Bronchial epithelial cell (primary cell): ENCODE measurements at regions not wholly inside any gene's neighbourhood (a gene's known extent, or its start where the extent isn't known, plus 50 kb on each side); places are given as distances from the start of the nearest gene placed in this dataset.
A peak's percentile ranks its signal among the peaks of the same experiment; 100 is the strongest.

Experiments used
- DNase-seq: peaks from one replicate; pipeline ENCODE4 v3.0.0-alpha.2; 2010; ENCODE audit warnings: low read depth
- FAIRE-seq: peaks from 2 replicates; lab custom pipeline; 2011; peaks lifted over from hg19 to GRCh38; lab: Jason Lieb, UNC
- H3K27me3 ChIP-seq: 2 replicates; pipeline ENCODE4 v1.5.1; 2011; ENCODE audit warnings: low read length; ENCODE audit not compliant: control insufficient read depth, insufficient read depth
- H3K36me3 ChIP-seq: 2 replicates; pipeline ENCODE4 v1.5.1; 2011; ENCODE audit warnings: low read length; ENCODE audit not compliant: control insufficient read depth, insufficient read depth
- H3K4me3 ChIP-seq: 2 replicates; pipeline ENCODE4 v1.5.1; 2011; ENCODE audit warnings: mild to moderate bottlenecking, low read depth, low read length, control low read depth
- CTCF ChIP-seq: IDR thresholded peaks from 2 replicates; pipeline ENCODE4 v1.5.1; 2011; ENCODE audit warnings: mild to moderate bottlenecking, moderate library complexity, low read length, control low read depth, inconsistent platforms; ENCODE audit not compliant: insufficient read depth, severe bottlenecking

GRCh38 chr4:26004290-26004689 is 90.3 kb downstream of the SMIM20 start:
- FAIRE-seq (no peak), DNase-seq (no peak)
- Histone ChIP-seq H3K27me3 (no peaks in the 10 kb centered on the region), H3K36me3 (no peaks in the 10 kb centered on the region), H3K4me3 (no peak overlapping the region)
- no peak for TF ChIP-seq CTCF

GRCh38 chr4:26005764-26006163 is 91.7 kb downstream of the SMIM20 start:
- no peaks in the 10 kb centered on the region for H3K36me3 ChIP-seq
- FAIRE-seq (peak; percentile 13), DNase-seq (no peak)
- H3K27me3 ChIP-seq, result peaks cover 3% of the 10 kb centered on the region
- TF ChIP-seq CTCF, result no peak
- H3K4me3 ChIP-seq, result no peak overlapping the region

GRCh38 chr4:26008737-26009136 is 94.7 kb downstream of the SMIM20 start:
- Histone ChIP-seq H3K27me3 (peaks cover 7% of the 10 kb centered on the region), H3K4me3 (no peak overlapping the region), H3K36me3 (no peaks in the 10 kb centered on the region)
- no peak for TF ChIP-seq CTCF
- DNase-seq, result no peak
- no peak for FAIRE-seq

- H3K4me3 ChIP-seq, result no peak overlapping the region
- DNase-seq, result no peak
- no peak for TF ChIP-seq CTCF
- H3K27me3 ChIP-seq, result peaks cover 12% of the 10 kb centered on the region
- no peak for FAIRE-seq
- no peaks in the 10 kb centered on the region for H3K36me3 ChIP-seq
These were observed 95.5 kb downstream of the SMIM20 start for GRCh38 chr4:26009502-26009901.

GRCh38 chr4:26010304-26010703 is 96.3 kb downstream of the SMIM20 start:
- DNase-seq, result no peak
- H3K36me3 ChIP-seq, result no peaks in the 10 kb centered on the region
- no peak for FAIRE-seq
- no peak for TF ChIP-seq CTCF
- H3K4me3 ChIP-seq, result no peak overlapping the region
- H3K27me3 ChIP-seq, result peaks cover 16% of the 10 kb centered on the region

GRCh38 chr4:26013629-26014028 is 99.6 kb downstream of the SMIM20 start:
- Histone ChIP-seq H3K36me3 (no peaks in the 10 kb centered on the region), H3K4me3 (no peak overlapping the region), H3K27me3 (peaks cover 25% of the 10 kb centered on the region)
- TF ChIP-seq CTCF, result no peak
- DNase-seq, result no peak
- FAIRE-seq, result no peak
